Activated CD4-positive, alpha-beta T cell treated with anti-CD3 and anti-CD28 coated beads, Interleukin-10, Interleukin-2, amounts not matched to agents 100 ng/mL and 50 ng/mL, durations not matched to agents 16 hours and 8 hours (primary cell): ENCODE measurements at regions not wholly inside any gene's neighbourhood (a gene's known extent, or its start where the extent isn't known, plus 50 kb on each side); places are given as distances from the start of the nearest gene placed in this dataset.

Experiments used
- DNase-seq: peaks from one replicate; pipeline ENCODE4 v3.0.0-alpha.2; 2020

DNA sequence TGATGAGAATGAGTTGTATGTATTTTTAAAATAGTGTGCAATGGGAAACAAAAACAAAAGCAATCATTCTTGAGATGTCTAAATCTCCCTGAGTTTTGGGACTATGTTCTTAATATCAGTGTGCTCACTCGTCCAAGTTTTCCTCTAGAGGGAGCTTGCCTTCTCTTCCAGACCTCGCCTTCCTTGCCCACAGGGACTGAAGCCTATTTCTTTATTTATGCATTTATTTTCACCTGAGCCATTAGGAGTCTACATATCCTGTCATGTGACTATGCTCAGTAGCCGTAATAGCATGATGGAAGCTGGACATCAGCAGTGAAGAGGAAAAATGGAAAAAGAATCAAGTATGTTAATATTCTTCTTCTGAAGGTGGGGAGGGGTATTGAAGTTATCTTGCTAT is 131.2 kb downstream of the SH3BGRL2 start:
- DNase-seq: no peak

DNA sequence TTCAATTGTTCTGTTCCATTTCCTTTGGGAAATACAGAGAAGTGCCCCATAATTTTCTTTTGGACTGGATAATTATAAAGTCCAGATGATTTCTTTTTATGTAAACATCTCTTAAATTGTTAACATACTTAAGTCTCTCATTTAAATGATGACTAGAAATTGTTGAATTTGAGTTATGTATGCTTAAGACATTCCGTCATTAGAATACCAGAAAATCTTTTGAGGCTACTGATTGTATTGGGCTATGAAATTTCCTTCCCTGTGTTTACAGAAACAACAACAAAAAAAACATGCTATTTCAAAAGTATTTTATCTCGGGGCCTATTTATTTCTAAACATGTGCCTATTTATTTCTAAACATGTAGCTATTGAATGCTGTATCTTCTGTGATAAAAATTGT is 125.4 kb downstream of the SH3BGRL2 start:
- no peak for DNase-seq

DNA sequence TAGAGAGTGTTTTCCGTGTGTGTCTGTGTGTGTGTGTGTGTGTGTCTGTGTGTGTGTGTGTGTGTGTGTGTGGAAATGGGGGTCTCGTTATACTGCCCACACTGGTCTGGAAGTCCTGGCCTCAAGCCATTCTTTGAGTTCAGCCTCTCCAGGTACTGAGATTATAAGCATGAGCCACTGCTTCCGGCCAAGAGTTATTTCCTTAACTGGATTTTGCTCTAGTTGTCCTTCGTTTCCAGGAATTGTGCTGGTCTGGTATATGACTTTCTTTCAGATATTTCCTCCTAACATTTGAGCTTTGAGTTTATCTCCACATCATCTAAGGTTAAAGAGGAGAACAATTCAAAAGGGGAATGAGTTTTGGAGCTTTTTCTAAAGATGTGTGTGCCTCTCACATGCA is 124.8 kb downstream of the SH3BGRL2 start:
- DNase-seq: no peak
